ENCODE measurements at regions not wholly inside any gene's neighbourhood (a gene's known extent, or its start where the extent isn't known, plus 50 kb on each side); places are given as distances from the start of the nearest gene placed in this dataset.

GRCh38 chr21:16071092-16071491 is 341.3 kb downstream of the USP25 start:
- Histone ChIP-seq H3K4me3 (peak overlapping the region; percentile 80), H3K36me3 (ENCODE audit: insufficient read depth, low read length) (0 out of 2 replicates have a peak, but pooled peaks cover 5% of the 10 kb centered on the region), H3K9me3 (ENCODE audit: low read depth, low read length) (no peaks in the 10 kb centered on the region), H3K9ac (ENCODE audit: insufficient read length) (peak overlapping the region; percentile 73), H3K27ac (peak overlapping the region; percentile 89)
- DNase-seq (ENCODE audit: low read depth, low spot score), result no peak
- TF ChIP-seq FOXP2 (optimal IDR thresholded peaks at IDR 0.05; ENCODE audit: control extremely low read depth, extremely low read length, insufficient read depth) (no peak), POLR2AphosphoS5 (IDR thresholded peaks at IDR 0.05; ENCODE audit: borderline replicate concordance, low read depth, low read length) (no peak), EZH2 (IDR thresholded peaks at IDR 0.05) (no peak)

- TF ChIP-seq FOXP2 (optimal IDR thresholded peaks at IDR 0.05; ENCODE audit: control extremely low read depth, extremely low read length, insufficient read depth) (no peak), EZH2 (IDR thresholded peaks at IDR 0.05) (no peak), POLR2AphosphoS5 (IDR thresholded peaks at IDR 0.05; ENCODE audit: borderline replicate concordance, low read depth, low read length) (no peak)
- 0 out of 2 replicates have a peak, but pooled peaks cover 8% of the 10 kb centered on the region for H3K36me3 ChIP-seq (ENCODE audit: insufficient read depth, low read length)
- H3K4me3 ChIP-seq, result peak overlapping the region; percentile 80
- peak overlapping the region; percentile 86 for H3K27ac ChIP-seq
- DNase-seq (ENCODE audit: low read depth, low spot score), result no peak
- peak overlapping the region; percentile 24 for H3K9ac ChIP-seq (ENCODE audit: insufficient read length)
- no peaks in the 10 kb centered on the region for H3K9me3 ChIP-seq (ENCODE audit: low read depth, low read length)
These were observed 342.0 kb downstream of the USP25 start for GRCh38 chr21:16071761-16072160.

- Histone ChIP-seq H3K36me3 (ENCODE audit: insufficient read depth, low read length) (0 out of 2 replicates have a peak, but pooled peaks cover 12% of the 10 kb centered on the region), H3K4me3 (peak overlapping the region; percentile 80), H3K9me3 (ENCODE audit: low read depth, low read length) (no peaks in the 10 kb centered on the region), H3K27ac (peak overlapping the region; percentile 86), H3K9ac (ENCODE audit: insufficient read length) (peak overlapping the region; percentile 24)
- TF ChIP-seq FOXP2 (optimal IDR thresholded peaks at IDR 0.05; ENCODE audit: control extremely low read depth, extremely low read length, insufficient read depth) (no peak), EZH2 (IDR thresholded peaks at IDR 0.05) (no peak), POLR2AphosphoS5 (IDR thresholded peaks at IDR 0.05; ENCODE audit: borderline replicate concordance, low read depth, low read length) (no peak)
- no peak for DNase-seq (ENCODE audit: low read depth, low spot score)
These were observed 342.4 kb downstream of the USP25 start for GRCh38 chr21:16072221-16072620.

GRCh38 chr21:16072737-16073136 is 343.0 kb downstream of the USP25 start:
- peak; percentile 75 for DNase-seq (ENCODE audit: low read depth, low spot score)

GRCh38 chr21:16073586-16073985 is 343.8 kb downstream of the USP25 start:
- TF ChIP-seq POLR2AphosphoS5 (IDR thresholded peaks at IDR 0.05; ENCODE audit: borderline replicate concordance, low read depth, low read length), result no peak
- TF ChIP-seq FOXP2 (optimal IDR thresholded peaks at IDR 0.05; ENCODE audit: control extremely low read depth, extremely low read length, insufficient read depth), result no peak
- no peak for TF ChIP-seq EZH2 (IDR thresholded peaks at IDR 0.05)
- H3K9ac ChIP-seq (ENCODE audit: insufficient read length), result no peak overlapping the region
- H3K4me3 ChIP-seq, result peak overlapping the region; percentile 80
- no peaks in the 10 kb centered on the region for H3K9me3 ChIP-seq (ENCODE audit: low read depth, low read length)
- H3K36me3 ChIP-seq (ENCODE audit: insufficient read depth, low read length), result 0 out of 2 replicates have a peak, but pooled peaks cover 12% of the 10 kb centered on the region
- peak overlapping the region; percentile 86 for H3K27ac ChIP-seq
- DNase-seq (ENCODE audit: low read depth, low spot score), result no peak

More at GRCh38 chr21:16072737-16073136, 343.0 kb downstream of the USP25 start:
- H3K27ac ChIP-seq, result peak overlapping the region; percentile 86
- H3K9ac ChIP-seq (ENCODE audit: insufficient read length), result no peak overlapping the region
- H3K36me3 ChIP-seq (ENCODE audit: insufficient read depth, low read length), result 0 out of 2 replicates have a peak, but pooled peaks cover 12% of the 10 kb centered on the region
- H3K9me3 ChIP-seq (ENCODE audit: low read depth, low read length), result no peaks in the 10 kb centered on the region
- TF ChIP-seq FOXP2 (optimal IDR thresholded peaks at IDR 0.05; ENCODE audit: control extremely low read depth, extremely low read length, insufficient read depth), result no peak
- no peak for TF ChIP-seq EZH2 (IDR thresholded peaks at IDR 0.05)
- TF ChIP-seq POLR2AphosphoS5 (IDR thresholded peaks at IDR 0.05; ENCODE audit: borderline replicate concordance, low read depth, low read length), result no peak
- H3K4me3 ChIP-seq, result peak overlapping the region; percentile 80

GRCh38 chr21:16074950-16075489 is 345.2 kb downstream of the USP25 start:
- H3K9ac ChIP-seq (ENCODE audit: insufficient read length), result no peak overlapping the region
- no peak overlapping the region for H3K4me3 ChIP-seq
- H3K9me3 ChIP-seq (ENCODE audit: low read depth, low read length), result no peaks in the 10 kb centered on the region
- TF ChIP-seq POLR2AphosphoS5 (IDR thresholded peaks at IDR 0.05; ENCODE audit: borderline replicate concordance, low read depth, low read length) (no peak), FOXP2 (optimal IDR thresholded peaks at IDR 0.05; ENCODE audit: control extremely low read depth, extremely low read length, insufficient read depth) (no peak), EZH2 (IDR thresholded peaks at IDR 0.05) (no peak)
- H3K27ac ChIP-seq, result no peak overlapping the region
- 0 out of 2 replicates have a peak, but pooled peaks cover 12% of the 10 kb centered on the region for H3K36me3 ChIP-seq (ENCODE audit: insufficient read depth, low read length)
- DNase-seq (ENCODE audit: low read depth, low spot score), result no peak

- Histone ChIP-seq H3K4me3 (no peak overlapping the region), H3K9ac (ENCODE audit: insufficient read length) (no peak overlapping the region), H3K27ac (no peak overlapping the region), H3K9me3 (ENCODE audit: low read depth, low read length) (no peaks in the 10 kb centered on the region), H3K36me3 (ENCODE audit: insufficient read depth, low read length) (0 out of 2 replicates have a peak, but pooled peaks cover 12% of the 10 kb centered on the region)
- no peak for DNase-seq (ENCODE audit: low read depth, low spot score)
- TF ChIP-seq FOXP2 (optimal IDR thresholded peaks at IDR 0.05; ENCODE audit: control extremely low read depth, extremely low read length, insufficient read depth), result no peak
- no peak for TF ChIP-seq POLR2AphosphoS5 (IDR thresholded peaks at IDR 0.05; ENCODE audit: borderline replicate concordance, low read depth, low read length)
- no peak for TF ChIP-seq EZH2 (IDR thresholded peaks at IDR 0.05)
These were observed 346.0 kb downstream of the USP25 start for GRCh38 chr21:16075649-16076282.

GRCh38 chr21:16076465-16076864 is 346.7 kb downstream of the USP25 start:
- no peaks in the 10 kb centered on the region for H3K9me3 ChIP-seq (ENCODE audit: low read depth, low read length)
- no peak for DNase-seq (ENCODE audit: low read depth, low spot score)
- H3K9ac ChIP-seq (ENCODE audit: insufficient read length), result no peak overlapping the region
- H3K36me3 ChIP-seq (ENCODE audit: insufficient read depth, low read length), result 0 out of 2 replicates have a peak, but pooled peaks cover 12% of the 10 kb centered on the region
- no peak for TF ChIP-seq EZH2 (IDR thresholded peaks at IDR 0.05)
- H3K4me3 ChIP-seq, result no peak overlapping the region
- no peak overlapping the region for H3K27ac ChIP-seq

All from SK-N-MC (cell line).